H1 (cell line): ENCODE measurements at regions not wholly inside any gene's neighbourhood (a gene's known extent, or its start where the extent isn't known, plus 50 kb on each side); places are given as distances from the start of the nearest gene placed in this dataset.

Source experiments
- CTCF ChIA-PET: fragments of 300-600 bp; sonication (Branson Sonifier 250); formaldehyde crosslinking; loops from one replicate; lab custom pipeline; 2021; ENCODE audit not compliant: partially characterized antibody; lab: Charles Lee
- POLR2A ChIA-PET: fragments of 300-600 bp; sonication (Branson Sonifier 250); formaldehyde crosslinking; loops from one replicate; lab custom pipeline; 2021; ENCODE audit warnings: inconsistent platforms; ENCODE audit not compliant: partially characterized antibody; lab: Charles Lee
- DNase-seq, 2 experiments: peaks; one replicate each; pipeline versions ENCODE4 v3.0.0 to v3.0.0-alpha.2; 2010 to 2022; ENCODE audit warnings: low spot score in 2 of 2, low read depth in 1 of 2, mixed read lengths in 1 of 2
- FAIRE-seq: peaks from 2 replicates; lab custom pipeline; 2011; peaks lifted over from hg19 to GRCh38; lab: Jason Lieb, UNC
- H2AFZ ChIP-seq: 2 replicates; pipeline ENCODE4 v1.8.1; 2012; ENCODE audit warnings: low read length, inconsistent platforms
- H2AK5ac ChIP-seq: 2 replicates; pipeline ENCODE4 v1.6.1; 2013; ENCODE audit warnings: low read depth, low read length
- H2BK120ac ChIP-seq: replicated peaks from 2 replicates; pipeline ENCODE3; 2013; ENCODE audit warnings: low read depth, low read length, inconsistent platforms
- H2BK12ac ChIP-seq: 2 replicates; pipeline ENCODE4 v1.6.1; 2013; ENCODE audit warnings: low read depth, low read length
- H2BK15ac ChIP-seq: 2 replicates; pipeline ENCODE4 v1.6.1; 2013; ENCODE audit warnings: low read length
- H2BK20ac ChIP-seq: 2 replicates; pipeline ENCODE4 v1.6.1; 2013; ENCODE audit warnings: low read length
- H2BK5ac ChIP-seq: 2 replicates; pipeline ENCODE4 v1.6.1; 2013; ENCODE audit warnings: low read depth, low read length
- H3K14ac ChIP-seq: 2 replicates; pipeline ENCODE4 v1.6.1; 2013; ENCODE audit warnings: inconsistent platforms; ENCODE audit not compliant: insufficient read length
- H3K18ac ChIP-seq: 2 replicates; pipeline ENCODE4 v1.6.1; 2013; ENCODE audit warnings: low read length; ENCODE audit errors: extremely low read depth
- H3K23ac ChIP-seq: 2 replicates; pipeline ENCODE4 v1.6.1; 2013; ENCODE audit warnings: inconsistent platforms; ENCODE audit not compliant: insufficient read length
- H3K23me2 ChIP-seq: 2 replicates; pipeline ENCODE4 v1.6.1; 2013; ENCODE audit warnings: low read depth, low read length
- H3K27ac ChIP-seq: 2 replicates; pipeline ENCODE4 v1.6.1; 2011; ENCODE audit warnings: low read depth, low read length, inconsistent platforms
- H3K27me3 ChIP-seq, 4 experiments: replicated peaks in 1 of 4; 1 replicate in 1 of 4; 2 replicates in 3 of 4; pipeline versions ENCODE4 v1.6.1 to v1.8.1; 2011 to 2013; ENCODE audit warnings: low read length in 3 of 4, mild to moderate bottlenecking in 3 of 4, inconsistent platforms in 2 of 4, mixed read lengths in 2 of 4, moderate library complexity in 1 of 4; ENCODE audit not compliant: control insufficient read depth in 3 of 4, insufficient read depth in 3 of 4; ENCODE audit errors: extremely low read depth in 1 of 4
- H3K36me3 ChIP-seq, 4 experiments: 2 replicates each; pipeline versions ENCODE4 v1.6.1 to v1.8.1; 2011 to 2013; ENCODE audit warnings: mild to moderate bottlenecking in 4 of 4, low read length in 3 of 4, moderate library complexity in 2 of 4, control low read depth in 1 of 4, inconsistent platforms in 1 of 4; ENCODE audit not compliant: insufficient read depth in 4 of 4, control insufficient read depth in 2 of 4
- H3K4ac ChIP-seq: replicated peaks from 2 replicates; pipeline ENCODE3; 2013; ENCODE audit warnings: low read length, low read depth, mixed read lengths, inconsistent platforms; ENCODE audit not compliant: insufficient read length
- H3K4me1 ChIP-seq, 4 experiments: replicated peaks in 1 of 4; 1 replicate in 1 of 4; 2 replicates in 3 of 4; pipeline versions ENCODE4 v1.6.1 to v1.8.1; 2011 to 2013; ENCODE audit warnings: low read length in 3 of 4, inconsistent platforms in 2 of 4, mixed read lengths in 1 of 4; ENCODE audit not compliant: insufficient read depth in 4 of 4, control insufficient read depth in 3 of 4
- H3K4me2 ChIP-seq, 2 experiments: 2 replicates each; pipeline versions ENCODE4 v1.6.1 to v1.8.1; 2011 to 2013; ENCODE audit warnings: low read depth in 2 of 2, low read length in 2 of 2, control low read depth in 1 of 2, inconsistent platforms in 1 of 2, mild to moderate bottlenecking in 1 of 2; ENCODE audit not compliant: insufficient read depth in 1 of 2
- H3K4me3 ChIP-seq, 4 experiments: fragments of 200-600, 300-600 bp in 1 of 4; sonication (generic), shearing (Covaris generic), sonication (Bioruptor Twin) in 1 of 4; 2 replicates each; pipeline versions ENCODE4 v1.5.1 to v1.8.1; 2011 to 2016; ENCODE audit warnings: low read length in 4 of 4, low read depth in 3 of 4, control low read depth in 2 of 4, inconsistent platforms in 2 of 4, mild to moderate bottlenecking in 2 of 4, mixed read lengths in 1 of 4, moderate library complexity in 1 of 4; ENCODE audit not compliant: insufficient read depth in 2 of 4; ENCODE audit errors: extremely low read depth in 1 of 4
- H3K56ac ChIP-seq: replicated peaks from 2 replicates; pipeline ENCODE3; 2013; ENCODE audit warnings: low read depth, mild to moderate bottlenecking, mixed read lengths, low read length, inconsistent platforms; ENCODE audit not compliant: insufficient read length
- H3K79me1 ChIP-seq: 2 replicates; pipeline ENCODE4 v1.6.1; 2013; ENCODE audit warnings: low read depth, low read length, control low read depth
- H3K79me2 ChIP-seq, 2 experiments: 2 replicates each; pipeline versions ENCODE4 v1.6.1 to v1.8.1; 2012 to 2013; ENCODE audit warnings: low read length in 2 of 2, mild to moderate bottlenecking in 2 of 2, inconsistent platforms in 1 of 2; ENCODE audit not compliant: insufficient read depth in 2 of 2, control insufficient read depth in 1 of 2
- H3K9ac ChIP-seq, 4 experiments: replicated peaks in 1 of 4; 1 replicate in 1 of 4; 2 replicates in 3 of 4; pipeline versions ENCODE4 v1.6.1 to v1.8.1; 2011 to 2013; ENCODE audit warnings: low read depth in 3 of 4, low read length in 3 of 4, control low read depth in 2 of 4, mild to moderate bottlenecking in 2 of 4, moderate library complexity in 2 of 4, inconsistent platforms in 1 of 4; ENCODE audit errors: extremely low read depth in 1 of 4
- H3K9me3 ChIP-seq, 2 experiments: 2 replicates each; pipeline versions ENCODE4 v1.6.1 to v1.8.1; 2012 to 2013; ENCODE audit warnings: mild to moderate bottlenecking in 2 of 2, moderate library complexity in 2 of 2, control low read depth in 1 of 2, inconsistent platforms in 1 of 2, low read depth in 1 of 2, low read length in 1 of 2, mixed read lengths in 1 of 2; ENCODE audit not compliant: insufficient read depth in 2 of 2
- H4K20me1 ChIP-seq, 2 experiments: replicated peaks in 1 of 2; 2 replicates each; pipeline versions ENCODE3 to v1.8.1; 2011 to 2013; ENCODE audit warnings: inconsistent platforms in 2 of 2, low read length in 2 of 2, mild to moderate bottlenecking in 1 of 2; ENCODE audit not compliant: insufficient read depth in 2 of 2, control insufficient read depth in 1 of 2
- H4K5ac ChIP-seq: 2 replicates; pipeline ENCODE4 v1.6.1; 2013; ENCODE audit warnings: low read length, low read depth, mixed read lengths, inconsistent platforms; ENCODE audit not compliant: insufficient read length
- H4K8ac ChIP-seq: 2 replicates; pipeline ENCODE4 v1.8.0; 2013; ENCODE audit warnings: mild to moderate bottlenecking, moderate library complexity, low read length, inconsistent platforms; ENCODE audit not compliant: insufficient read depth; ENCODE audit errors: extremely low read depth
- H4K91ac ChIP-seq: replicated peaks from 2 replicates; pipeline ENCODE3; 2013; ENCODE audit warnings: low read length, mixed read lengths, inconsistent platforms; ENCODE audit not compliant: insufficient read length
- BCL11A ChIP-seq, 2 experiments: IDR thresholded peaks; one replicate each; pipeline ENCODE4 v1.6.1; 2011; ENCODE audit warnings: low read depth in 2 of 2, low read length in 2 of 2, mild to moderate bottlenecking in 2 of 2
- GTF2F1 ChIP-seq: IDR thresholded peaks from 2 replicates; pipeline ENCODE4 v1.6.1; 2012; ENCODE audit warnings: low read depth, low read length, improper control_type of control experiment, borderline replicate concordance
- JUN ChIP-seq: IDR thresholded peaks from 2 replicates; pipeline ENCODE4 v1.6.1; 2011; ENCODE audit warnings: low read depth, mild to moderate bottlenecking, improper control_type of control experiment, low read length
- KDM1A ChIP-seq: fragments of 200-600, 300-600 bp; sonication (generic); IDR thresholded peaks from 2 replicates; pipeline ENCODE4 v1.7.1; 2016; ENCODE audit warnings: mild to moderate bottlenecking, low read length, borderline replicate concordance
- POU5F1 ChIP-seq: IDR thresholded peaks from 2 replicates; pipeline ENCODE4 v1.6.1; 2011; ENCODE audit warnings: low read depth, mild to moderate bottlenecking, low read length, moderate library complexity
- RBBP5 ChIP-seq: IDR thresholded peaks from 2 replicates; pipeline ENCODE4 v1.7.1; 2012; ENCODE audit warnings: low read depth, mild to moderate bottlenecking, inconsistent platforms, low read length, moderate library complexity, borderline replicate concordance
- SIX5 ChIP-seq: IDR thresholded peaks from 2 replicates; pipeline ENCODE4 v1.6.1; 2011; ENCODE audit warnings: mild to moderate bottlenecking, low read depth, low read length
- TAF7 ChIP-seq: optimal IDR thresholded peaks from 2 replicates; pipeline ENCODE3; 2011; ENCODE audit warnings: low read depth, mild to moderate bottlenecking, inconsistent platforms, low read length, moderate library complexity, borderline replicate concordance
- TBP ChIP-seq: IDR thresholded peaks from 2 replicates; pipeline ENCODE4 v1.6.1; 2011; ENCODE audit warnings: low read depth, low read length, improper control_type of control experiment
- TEAD4 ChIP-seq: IDR thresholded peaks from 2 replicates; pipeline ENCODE4 v1.6.1; 2012; ENCODE audit warnings: low read depth, low read length, inconsistent platforms, mixed read lengths
- WGBS, 2 experiments: shearing (Covaris generic) in 1 of 2; methylation state at CpG; one replicate each; pipeline versions ENCODE4 v1.1.6 to v1.1.7; 2013 to 2015; ENCODE audit warnings: low lambda C conversion rate in 2 of 2, mixed read lengths in 2 of 2, inconsistent platforms in 1 of 2, low coverage in 1 of 2, missing lambda C conversion rate in 1 of 2; ENCODE audit not compliant: insufficient replicate concordance in 2 of 2, insufficient coverage in 1 of 2, insufficient read length in 1 of 2; ENCODE audit errors: extremely low coverage in 1 of 2, missing lambda C conversion rate in 1 of 2; 5-methylcytosine and 5-hydroxymethylcytosine counted together

DNA sequence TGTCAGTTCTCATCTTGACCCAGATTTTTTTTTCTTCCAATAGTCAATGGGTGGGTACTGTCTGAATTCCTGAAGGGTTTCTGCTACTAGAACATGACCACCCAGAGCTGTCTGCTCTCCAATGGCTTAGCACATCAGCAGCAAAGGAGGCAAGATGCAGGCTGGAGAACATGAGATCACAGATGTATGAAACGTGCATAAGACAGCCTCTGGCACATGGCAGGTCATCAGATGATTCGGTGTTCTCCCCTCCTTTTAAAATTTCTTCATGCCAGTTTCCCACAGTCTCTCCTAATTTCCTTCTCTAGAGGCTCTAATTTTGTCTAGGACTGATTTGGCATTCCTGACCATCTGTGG lies 359.3 kb upstream of the TNP1 start:
- Histone ChIP-seq H4K20me1 (no peaks in the 10 kb centered on the region), H4K8ac (no peak overlapping the region), H3K27ac (no peak overlapping the region), H3K18ac (no peak overlapping the region), H2BK20ac (no peak overlapping the region), H3K4me1 (no peaks in the 10 kb centered on the region), H3K4ac (no peak overlapping the region), H3K23me2 (no peaks in the 10 kb centered on the region), H3K79me2 (no peaks in the 10 kb centered on the region), H2BK12ac (no peak overlapping the region), H2BK120ac (no peak overlapping the region), H3K14ac (no peak overlapping the region), H3K4me2 (no peak overlapping the region), H3K79me1 (no peaks in the 10 kb centered on the region), H2AK5ac (no peak overlapping the region), H3K4me3 (no peak overlapping the region), H3K9ac (no peak overlapping the region), H4K5ac (no peak overlapping the region), H3K36me3 (no peaks in the 10 kb centered on the region), H2AFZ (no peak overlapping the region), H3K56ac (no peak overlapping the region), H4K91ac (no peak overlapping the region), H2BK15ac (no peak overlapping the region), H2BK5ac (no peak overlapping the region), H3K27me3 (no peaks in the 10 kb centered on the region), H3K23ac (no peak overlapping the region), H3K9me3 (no peaks in the 10 kb centered on the region)
- FAIRE-seq (no peak), DNase-seq (no peak)
- ChIA-PET POLR2A (no interaction called here), CTCF (no interaction called here)
- WGBS, 2 experiments, result 80% methylated on average over 2 of the region's 2 CpGs; no CpG with 5 or more reads in 1 of the 2 experiments
- TF ChIP-seq GTF2F1, result no peak
- no peak for TF ChIP-seq TEAD4
- no peak for TF ChIP-seq BCL11A (IDR thresholded peaks at IDR 0.05; ENCODE audit: low read depth in 2 of 2, low read length in 2 of 2)
- TF ChIP-seq TAF7, result no peak
- no peak for TF ChIP-seq RBBP5
- TF ChIP-seq KDM1A, result no peak
- no peak for TF ChIP-seq POU5F1
- no peak for TF ChIP-seq JUN
- no peak for TF ChIP-seq SIX5
- TF ChIP-seq TBP, result no peak
